KBM-7 (cell line): ENCODE measurements at regions not wholly inside any gene's neighbourhood (a gene's known extent, or its start where the extent isn't known, plus 50 kb on each side); places are given as distances from the start of the nearest gene placed in this dataset.

Source experiments
- DNase-seq: peaks from one replicate; pipeline ENCODE4 v3.0.0-alpha.2; 2015
- in situ Hi-C: fragments of 300-500 bp; cut with MboI; formaldehyde crosslinking; loops from 2 replicates; pipeline ENCODE4 v1.14.3; 2020; ENCODE audit warnings: low sequenced_read_pairs, low pct_unique_long_range_greater_than_20kb, mixed read lengths

- in situ Hi-C loops = no loop called here
- peak; percentile 16 for DNase-seq
Observed at GRCh38 chr3:187944390-187945179, 199.3 kb upstream of the BCL6 start.

- DNase-seq = no peak
- in situ Hi-C loops = no loop called here
Observed at GRCh38 chr3:187945374-187945773, 200.1 kb upstream of the BCL6 start.

GRCh38 chr3:187946163-187946691 is 201.0 kb upstream of the BCL6 start:
- no peak for DNase-seq
- in situ Hi-C loops = no loop called here

- in situ Hi-C loops = no loop called here
Observed at GRCh38 chr3:187946981-187947380, 201.7 kb upstream of the BCL6 start.

GRCh38 chr3:187947927-187948682 is 202.8 kb upstream of the BCL6 start:
- in situ Hi-C loops = no loop called here
- DNase-seq = no peak

More at GRCh38 chr3:187946981-187947380, 201.7 kb upstream of the BCL6 start:
- DNase-seq = peak; percentile 28

GRCh38 chr3:187949093-187949820 is 204.0 kb upstream of the BCL6 start:
- DNase-seq = no peak
- in situ Hi-C loops = no loop called here

GRCh38 chr3:187950671-187951070 is 203.3 kb upstream of the LPP start:
- in situ Hi-C loops = no loop called here

GRCh38 chr3:187951452-187952190 is 202.3 kb upstream of the LPP start:
- in situ Hi-C loops = no loop called here
- peak; percentile 91 for DNase-seq

More at GRCh38 chr3:187950671-187951070, 203.3 kb upstream of the LPP start:
- DNase-seq = peak; percentile 29

GRCh38 chr3:187952849-187953248 is 201.1 kb upstream of the LPP start:
- peak; percentile 28 for DNase-seq
- in situ Hi-C loops = no loop called here

- in situ Hi-C loops = no loop called here
- DNase-seq = no peak
Observed at GRCh38 chr3:187954516-187954872, 199.5 kb upstream of the LPP start.

GRCh38 chr3:187954873-187955586 is 198.9 kb upstream of the LPP start:
- peak; percentile 65 for DNase-seq
- in situ Hi-C loops = no loop called here

- in situ Hi-C loops = no loop called here
- DNase-seq = no peak
Observed at GRCh38 chr3:187955587-187955952, 198.4 kb upstream of the LPP start.

GRCh38 chr3:187957165-187957581 is 196.8 kb upstream of the LPP start:
- in situ Hi-C loops = no loop called here
- DNase-seq = no peak

- in situ Hi-C loops = no loop called here
- DNase-seq = no peak
Observed at GRCh38 chr3:187957582-187957981, 196.4 kb upstream of the LPP start.

- in situ Hi-C loops = no loop called here
- DNase-seq = peak; percentile 71
Observed at GRCh38 chr3:187958432-187959003, 195.4 kb upstream of the LPP start.

- DNase-seq = no peak
- in situ Hi-C loops = no loop called here
Observed at GRCh38 chr3:187960820-187961219, 193.1 kb upstream of the LPP start.

- in situ Hi-C loops = no loop called here
- no peak for DNase-seq
Observed at GRCh38 chr3:187961366-187961765, 192.6 kb upstream of the LPP start.

- no peak for DNase-seq
- in situ Hi-C loops = no loop called here
Observed at GRCh38 chr3:187963003-187963676, 190.8 kb upstream of the LPP start.
